Stimulated activated naive CD8-positive, alpha-beta T cell treated with anti-CD3 and anti-CD28 coated beads, Interleukin-15, Interleukin-2, amounts not matched to agents 100 ng/mL and 50 ng/mL, for 24 hours (primary cell): ENCODE measurements at regions not wholly inside any gene's neighbourhood (a gene's known extent, or its start where the extent isn't known, plus 50 kb on each side); places are given as distances from the start of the nearest gene placed in this dataset.

Experiments
- H3K27ac Mint-ChIP-seq: one replicate; pipeline ENCODE4 v1.8.0; 2021; ENCODE audit warnings: mild to moderate bottlenecking, mixed read lengths
- H3K27me3 Mint-ChIP-seq: one replicate; pipeline ENCODE4 v1.8.0; 2021; ENCODE audit warnings: mixed read lengths
- H3K36me3 Mint-ChIP-seq: one replicate; pipeline ENCODE4 v1.8.0; 2021; ENCODE audit warnings: low read depth, mixed read lengths
- H3K4me1 Mint-ChIP-seq: one replicate; pipeline ENCODE4 v1.8.0; 2021; ENCODE audit warnings: low read depth, mixed read lengths
- H3K4me3 Mint-ChIP-seq: one replicate; pipeline ENCODE4 v1.8.0; 2021; ENCODE audit warnings: mild to moderate bottlenecking, mixed read lengths
- H3K9me3 Mint-ChIP-seq: one replicate; pipeline ENCODE4 v1.8.0; 2021; ENCODE audit warnings: mixed read lengths

DNA sequence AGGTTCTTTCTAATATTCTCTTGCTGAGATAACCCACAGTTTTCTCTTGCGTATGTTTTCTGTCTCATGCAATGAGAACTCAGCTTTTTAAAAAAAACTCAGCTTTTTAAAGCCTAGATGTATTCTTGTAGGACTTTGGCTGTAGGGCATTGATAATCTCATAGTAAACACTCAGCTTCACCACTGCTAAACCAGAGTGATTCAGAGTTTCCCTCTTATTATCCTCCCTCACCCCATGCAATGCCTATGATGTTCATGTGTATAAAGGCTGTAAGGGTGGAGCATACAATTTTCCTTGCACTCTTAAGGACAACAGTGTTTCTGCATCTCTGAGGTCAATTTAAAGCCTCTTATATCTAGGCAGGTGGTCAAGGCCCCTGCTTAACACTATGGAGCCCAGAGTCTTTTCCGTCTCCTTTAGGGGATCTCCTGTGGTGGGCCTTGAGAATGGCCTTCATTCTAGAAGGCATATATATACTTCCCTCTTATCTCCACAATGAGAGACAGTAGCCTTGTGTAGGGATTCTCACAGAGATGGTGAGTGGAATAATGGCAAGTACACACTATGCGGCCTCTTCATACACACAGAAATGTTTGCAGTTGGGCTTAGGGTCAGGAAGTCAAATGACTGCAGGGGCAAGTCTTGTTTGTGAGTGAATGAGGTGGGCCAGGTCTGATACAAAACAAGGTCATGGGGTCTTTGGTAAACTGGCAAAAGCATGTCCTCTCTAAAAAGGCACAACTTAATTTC, 279.6 kb downstream of the HS3ST3A1 start:
- Mint-ChIP-seq H3K36me3 (no peaks in the 10 kb centered on the region), H3K4me1 (no peaks in the 10 kb centered on the region), H3K27me3 (peaks cover 14% of the 10 kb centered on the region), H3K27ac (no peak overlapping the region), H3K4me3 (no peak overlapping the region), H3K9me3 (no peaks in the 10 kb centered on the region)

DNA sequence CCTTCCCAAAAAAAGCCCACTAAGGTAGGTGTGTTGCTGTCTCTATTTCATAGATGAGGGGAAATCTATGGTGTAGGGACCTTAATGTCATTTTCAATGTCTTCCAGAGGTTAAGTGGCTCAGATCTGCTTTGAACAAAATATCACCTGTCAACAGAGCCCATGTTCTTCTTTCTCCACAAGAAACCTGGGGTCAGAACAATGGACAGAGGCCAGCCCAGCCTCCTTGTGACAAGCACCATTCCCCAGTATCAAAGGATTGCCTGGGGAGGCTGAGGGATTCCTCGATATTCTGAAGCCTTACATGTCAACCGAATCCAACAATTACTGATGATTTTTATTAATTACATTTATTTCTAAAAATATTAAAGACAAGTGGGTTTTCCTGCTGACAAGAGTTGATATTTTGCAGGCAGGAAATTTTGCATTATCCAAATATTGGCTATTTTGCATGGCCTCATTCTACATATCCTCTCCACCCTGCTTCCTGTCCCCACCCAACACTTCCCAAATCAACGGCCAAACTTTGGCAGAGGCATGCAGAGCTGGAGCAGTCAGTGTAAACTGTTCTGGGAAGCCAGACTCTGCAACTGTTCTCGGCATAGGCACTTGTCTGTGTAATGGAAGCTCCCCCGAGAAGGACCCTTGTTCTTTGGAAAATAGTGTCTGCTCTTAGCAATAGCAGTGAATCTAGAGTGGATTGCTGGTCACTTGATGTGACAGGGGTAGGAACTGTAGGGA, 281.5 kb downstream of the HS3ST3A1 start:
- Mint-ChIP-seq H3K9me3 (no peaks in the 10 kb centered on the region), H3K36me3 (no peaks in the 10 kb centered on the region), H3K4me1 (no peaks in the 10 kb centered on the region), H3K27me3 (peaks cover 13% of the 10 kb centered on the region), H3K4me3 (no peak overlapping the region), H3K27ac (no peak overlapping the region)

DNA sequence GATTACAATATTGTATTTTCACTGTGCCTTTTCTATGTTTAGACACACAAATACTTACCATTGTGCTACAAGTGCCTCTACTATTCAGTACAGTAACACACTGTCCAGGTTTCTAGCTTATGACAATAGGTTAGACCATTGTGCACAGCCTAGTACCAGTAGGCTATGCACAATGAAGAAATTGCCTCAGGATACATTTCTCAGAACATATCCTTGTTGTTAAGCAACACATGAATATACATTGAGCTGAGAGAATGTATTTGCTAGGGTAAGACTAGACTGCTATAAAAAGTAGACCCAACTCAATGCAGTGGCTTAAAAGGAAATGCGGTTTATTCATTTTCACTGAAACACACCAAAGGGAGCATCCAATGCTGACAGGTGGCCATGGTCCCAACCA, 285.1 kb downstream of the HS3ST3A1 start:
- Mint-ChIP-seq H3K4me3 (no peak overlapping the region), H3K27me3 (no peaks in the 10 kb centered on the region), H3K36me3 (no peaks in the 10 kb centered on the region), H3K4me1 (no peaks in the 10 kb centered on the region), H3K9me3 (no peaks in the 10 kb centered on the region), H3K27ac (no peak overlapping the region)

DNA sequence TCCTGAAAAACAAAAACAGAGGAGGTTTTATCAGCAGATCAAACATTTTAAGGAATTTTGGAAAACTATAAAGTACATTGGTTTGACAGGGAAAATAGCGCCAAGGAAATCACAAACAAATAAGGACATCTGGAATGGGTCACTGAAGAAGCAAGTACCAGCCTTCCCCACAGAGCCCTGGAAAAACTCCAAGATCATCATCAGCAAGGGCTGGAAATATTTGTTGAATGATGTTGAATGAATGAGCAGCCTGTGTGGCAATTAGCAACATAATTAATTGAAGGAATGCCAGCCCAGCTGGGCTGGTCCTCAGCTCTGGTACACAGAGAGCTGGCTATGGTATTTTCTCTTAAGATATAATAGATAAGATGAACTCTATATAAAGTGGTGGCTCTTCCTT, 290.4 kb downstream of the HS3ST3A1 start:
- no peak overlapping the region for H3K4me3 Mint-ChIP-seq
- no peaks in the 10 kb centered on the region for H3K4me1 Mint-ChIP-seq
- H3K27ac Mint-ChIP-seq: no peak overlapping the region
- H3K9me3 Mint-ChIP-seq: peaks cover 14% of the 10 kb centered on the region
- H3K27me3 Mint-ChIP-seq: peaks cover 4% of the 10 kb centered on the region
- no peaks in the 10 kb centered on the region for H3K36me3 Mint-ChIP-seq

DNA sequence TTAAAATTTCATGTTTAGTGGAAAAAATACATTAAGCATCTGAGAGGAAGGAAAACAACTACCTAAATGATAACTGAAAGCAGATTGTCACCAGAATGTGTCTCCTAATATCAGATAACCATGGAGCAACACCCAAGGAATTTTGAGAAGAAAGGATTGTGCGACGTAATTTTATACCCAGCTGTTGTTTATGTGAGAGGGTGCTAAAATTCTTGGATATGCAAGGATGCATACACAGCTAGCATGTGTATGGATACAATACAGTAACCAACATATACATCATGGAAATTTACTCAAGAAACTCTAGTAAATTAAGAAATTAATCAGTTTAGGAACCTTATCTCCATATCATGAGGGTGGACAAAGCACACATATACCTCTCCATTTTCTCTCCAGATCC, 290.9 kb downstream of the HS3ST3A1 start:
- peaks cover 14% of the 10 kb centered on the region for H3K9me3 Mint-ChIP-seq
- no peaks in the 10 kb centered on the region for H3K36me3 Mint-ChIP-seq
- no peak overlapping the region for H3K4me3 Mint-ChIP-seq
- H3K4me1 Mint-ChIP-seq: no peaks in the 10 kb centered on the region
- no peak overlapping the region for H3K27ac Mint-ChIP-seq
- H3K27me3 Mint-ChIP-seq: peaks cover 4% of the 10 kb centered on the region

DNA sequence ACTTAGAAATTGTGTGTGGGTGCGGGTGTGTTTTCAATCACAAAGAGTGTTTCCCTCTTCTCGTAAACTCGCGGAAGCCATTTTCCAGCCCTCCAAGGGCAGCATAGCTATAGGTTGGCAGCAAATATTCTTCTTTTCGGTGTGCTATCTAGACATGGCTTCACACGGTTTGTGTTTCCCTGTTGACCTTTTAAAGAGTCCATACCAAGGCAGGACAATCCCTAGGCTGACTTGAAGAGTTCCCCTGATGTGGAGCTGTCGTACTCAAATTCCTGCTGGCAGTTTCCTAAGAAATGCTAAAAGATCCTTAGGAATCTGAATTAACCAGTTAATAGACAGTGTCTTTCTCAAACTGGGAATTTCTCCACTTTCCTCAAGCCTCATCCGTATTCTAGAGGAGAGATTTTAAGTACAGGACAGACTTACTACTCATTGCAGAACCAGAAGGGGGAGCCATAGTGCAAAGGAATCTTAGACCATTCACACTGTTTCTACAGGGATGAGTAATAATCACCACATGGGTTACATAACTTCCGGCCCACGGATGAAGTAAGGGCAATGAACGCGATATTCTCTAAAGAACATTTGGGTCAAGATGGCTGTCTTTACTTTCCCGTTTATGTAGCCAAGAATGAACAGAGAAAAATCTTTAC, 288.6 kb upstream of the ELAC2 start:
- H3K4me1 Mint-ChIP-seq: no peaks in the 10 kb centered on the region
- H3K9me3 Mint-ChIP-seq: peaks cover 14% of the 10 kb centered on the region
- H3K36me3 Mint-ChIP-seq: no peaks in the 10 kb centered on the region
- H3K27ac Mint-ChIP-seq: no peak overlapping the region
- H3K27me3 Mint-ChIP-seq: peaks cover 4% of the 10 kb centered on the region
- H3K4me3 Mint-ChIP-seq: no peak overlapping the region

DNA sequence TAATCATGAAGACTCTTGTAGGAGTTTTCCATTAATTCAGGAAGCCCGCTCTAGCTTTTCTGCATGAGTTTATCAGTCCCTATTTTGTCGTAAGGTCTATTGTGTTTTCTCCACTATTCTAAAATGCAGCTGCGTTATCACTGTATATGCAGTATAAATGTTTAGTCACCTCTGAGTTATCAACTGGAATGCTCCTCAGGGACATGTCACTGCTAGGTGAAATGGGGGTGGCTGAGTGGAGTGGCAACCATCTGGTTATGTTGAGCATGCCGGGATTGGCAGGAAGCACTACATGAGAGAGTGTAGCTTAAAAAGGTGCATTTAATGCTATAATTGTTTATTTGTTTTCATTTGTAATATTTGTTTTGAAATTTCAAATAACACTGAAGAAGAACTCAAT, 285.2 kb upstream of the ELAC2 start:
- H3K36me3 Mint-ChIP-seq: no peaks in the 10 kb centered on the region
- H3K27ac Mint-ChIP-seq: no peak overlapping the region
- no peaks in the 10 kb centered on the region for H3K4me1 Mint-ChIP-seq
- H3K9me3 Mint-ChIP-seq: peaks cover 4% of the 10 kb centered on the region
- no peaks in the 10 kb centered on the region for H3K27me3 Mint-ChIP-seq
- H3K4me3 Mint-ChIP-seq: no peak overlapping the region

DNA sequence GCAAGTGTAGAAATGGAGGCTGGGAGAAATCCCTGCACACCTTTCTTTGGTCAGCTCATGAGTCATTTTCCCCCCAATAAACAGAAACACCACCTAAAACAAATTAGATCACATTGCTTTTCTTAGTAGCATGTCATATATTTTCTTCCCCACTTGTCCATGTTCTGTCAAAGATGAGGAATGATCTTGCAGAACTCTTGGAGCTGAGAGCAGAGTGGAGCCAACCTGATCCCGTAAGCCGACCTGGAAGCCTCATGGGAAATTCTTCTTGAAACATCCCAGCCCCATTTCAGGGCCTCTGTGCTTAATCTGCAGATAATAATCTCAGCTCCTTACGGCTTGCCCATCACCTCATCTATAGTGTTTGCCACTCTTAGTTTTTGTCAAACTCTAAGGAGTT, 284.6 kb upstream of the ELAC2 start:
- no peak overlapping the region for H3K4me3 Mint-ChIP-seq
- no peaks in the 10 kb centered on the region for H3K27me3 Mint-ChIP-seq
- peaks cover 4% of the 10 kb centered on the region for H3K9me3 Mint-ChIP-seq
- H3K27ac Mint-ChIP-seq: no peak overlapping the region
- H3K36me3 Mint-ChIP-seq: no peaks in the 10 kb centered on the region
- no peaks in the 10 kb centered on the region for H3K4me1 Mint-ChIP-seq

DNA sequence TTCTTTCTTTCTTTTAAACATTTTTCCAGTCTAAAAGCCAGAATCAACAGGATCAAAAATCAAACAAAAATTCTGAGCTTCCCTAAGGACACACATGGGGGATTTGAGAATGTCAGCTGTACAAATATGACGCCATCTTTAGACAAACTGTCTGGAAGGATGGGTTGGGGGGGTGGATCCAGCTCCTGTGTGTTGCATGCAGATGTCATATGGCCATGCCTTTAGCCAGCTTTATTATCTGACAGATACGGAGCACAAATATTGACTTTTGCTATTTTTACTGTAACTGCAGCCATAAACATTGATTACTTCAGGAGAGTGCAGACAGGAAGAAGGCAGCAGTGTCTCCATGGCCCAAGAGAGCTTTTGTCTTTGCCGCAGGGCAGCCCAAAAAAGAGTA, 279.4 kb upstream of the ELAC2 start:
- H3K9me3 Mint-ChIP-seq: no peaks in the 10 kb centered on the region
- H3K27ac Mint-ChIP-seq: no peak overlapping the region
- H3K4me1 Mint-ChIP-seq: no peaks in the 10 kb centered on the region
- no peaks in the 10 kb centered on the region for H3K36me3 Mint-ChIP-seq
- no peak overlapping the region for H3K4me3 Mint-ChIP-seq
- H3K27me3 Mint-ChIP-seq: no peaks in the 10 kb centered on the region

DNA sequence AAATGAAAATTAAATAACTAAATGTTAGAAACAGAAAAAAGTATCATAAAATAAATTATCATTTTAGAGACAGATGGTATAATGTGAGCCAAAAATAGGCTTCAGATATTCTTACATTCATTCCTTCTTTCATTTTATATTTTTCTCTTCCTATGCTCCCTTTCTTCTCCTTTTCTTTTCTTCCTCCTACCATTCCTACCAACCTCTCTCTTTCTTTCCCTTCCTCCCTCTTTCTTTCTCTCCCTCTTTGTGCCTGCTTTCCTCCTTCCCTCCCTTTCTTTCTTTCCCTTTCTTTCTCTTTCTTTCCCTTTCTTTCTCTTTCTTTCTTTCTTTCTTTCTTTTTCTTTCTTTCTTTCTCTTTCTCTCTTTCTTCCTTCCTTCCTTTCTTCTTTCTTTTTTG, 275.6 kb upstream of the ELAC2 start:
- no peak overlapping the region for H3K27ac Mint-ChIP-seq
- no peaks in the 10 kb centered on the region for H3K9me3 Mint-ChIP-seq
- no peaks in the 10 kb centered on the region for H3K27me3 Mint-ChIP-seq
- no peaks in the 10 kb centered on the region for H3K36me3 Mint-ChIP-seq
- no peaks in the 10 kb centered on the region for H3K4me1 Mint-ChIP-seq
- H3K4me3 Mint-ChIP-seq: no peak overlapping the region

DNA sequence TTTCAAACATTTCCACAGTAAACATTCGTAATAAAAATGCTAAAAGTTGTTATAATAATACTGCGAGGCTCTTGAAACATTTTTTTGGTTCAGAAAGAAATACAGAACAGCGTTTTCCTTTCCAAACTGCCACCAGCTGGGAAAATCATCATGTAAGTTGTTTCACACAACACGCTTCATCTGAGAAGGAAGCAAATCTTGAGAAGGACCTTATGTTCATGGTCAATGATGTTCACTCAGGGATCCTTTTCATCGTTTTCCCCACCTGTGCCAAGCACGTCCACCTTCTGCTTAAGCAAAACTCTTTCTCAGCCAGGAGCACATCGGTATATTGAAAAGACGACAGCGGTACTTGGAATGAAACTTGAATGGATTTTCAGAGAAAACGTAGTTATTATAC, 274.5 kb upstream of the ELAC2 start:
- Mint-ChIP-seq H3K36me3 (no peaks in the 10 kb centered on the region), H3K27me3 (no peaks in the 10 kb centered on the region), H3K4me1 (no peaks in the 10 kb centered on the region), H3K27ac (no peak overlapping the region), H3K9me3 (no peaks in the 10 kb centered on the region), H3K4me3 (no peak overlapping the region)

DNA sequence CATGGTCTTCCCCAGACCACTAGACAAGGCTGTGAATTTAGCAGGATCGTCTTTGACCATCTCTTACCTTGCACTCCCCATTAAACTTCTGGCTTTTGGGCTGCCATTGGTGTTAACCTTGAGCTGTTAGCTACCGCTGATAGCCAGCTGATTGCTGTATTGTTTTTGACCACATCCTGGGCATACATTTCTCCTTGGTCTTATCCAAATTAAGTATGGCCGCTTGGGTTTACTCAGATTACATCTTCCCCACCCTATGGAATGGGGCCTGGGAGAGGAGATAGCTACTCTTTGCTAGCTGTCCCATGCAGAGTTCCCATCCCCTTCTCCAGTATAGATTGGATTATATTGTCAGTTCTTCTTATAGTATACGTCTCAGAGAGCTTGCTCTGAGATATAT, 270.4 kb upstream of the ELAC2 start:
- Mint-ChIP-seq H3K4me3 (no peak overlapping the region), H3K4me1 (no peaks in the 10 kb centered on the region), H3K36me3 (no peaks in the 10 kb centered on the region), H3K27ac (no peak overlapping the region), H3K9me3 (no peaks in the 10 kb centered on the region), H3K27me3 (no peaks in the 10 kb centered on the region)

DNA sequence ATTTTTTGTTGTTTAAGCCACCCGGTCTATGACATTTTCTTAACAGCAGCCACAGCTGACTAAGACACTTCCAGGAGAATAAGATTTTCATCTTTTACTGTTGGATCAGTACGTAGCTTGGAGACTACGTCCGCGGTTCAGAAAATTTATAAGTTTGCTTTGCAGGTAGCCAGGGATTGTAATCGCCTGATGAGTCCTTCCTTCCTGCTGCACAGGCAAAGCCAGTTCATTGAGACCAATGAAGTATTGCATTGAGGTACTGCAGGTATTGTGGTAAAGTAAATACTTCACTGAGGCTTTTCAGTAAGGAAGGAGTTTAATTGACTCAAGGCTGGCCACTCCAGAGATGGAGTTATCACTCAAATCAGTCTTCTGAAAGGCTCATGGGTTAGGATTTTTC, 269.4 kb upstream of the ELAC2 start:
- H3K36me3 Mint-ChIP-seq: no peaks in the 10 kb centered on the region
- H3K4me1 Mint-ChIP-seq: no peaks in the 10 kb centered on the region
- no peak overlapping the region for H3K4me3 Mint-ChIP-seq
- no peak overlapping the region for H3K27ac Mint-ChIP-seq
- H3K27me3 Mint-ChIP-seq: no peaks in the 10 kb centered on the region
- no peaks in the 10 kb centered on the region for H3K9me3 Mint-ChIP-seq

DNA sequence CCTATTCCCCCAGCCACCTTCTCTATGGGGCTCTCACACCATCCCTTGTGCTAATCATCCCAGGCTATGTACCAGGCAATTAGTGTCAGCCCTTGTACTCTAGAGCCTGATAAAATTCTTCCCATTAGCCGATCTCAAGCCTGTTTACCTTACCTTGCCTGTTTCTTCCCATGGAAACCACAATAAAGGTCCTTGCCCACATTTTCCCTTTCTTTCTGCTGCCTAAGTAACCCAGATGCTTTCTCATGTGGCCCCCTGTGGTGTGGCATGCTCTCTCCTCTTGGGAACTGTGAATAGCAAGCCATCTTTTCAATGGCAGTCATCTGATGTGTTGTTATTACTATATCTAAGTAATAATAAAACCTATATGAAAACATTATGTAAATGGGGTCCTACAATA, 265.8 kb upstream of the ELAC2 start:
- Mint-ChIP-seq H3K4me1 (no peaks in the 10 kb centered on the region), H3K27ac (no peak overlapping the region), H3K4me3 (no peak overlapping the region), H3K36me3 (no peaks in the 10 kb centered on the region), H3K9me3 (no peaks in the 10 kb centered on the region), H3K27me3 (no peaks in the 10 kb centered on the region)

DNA sequence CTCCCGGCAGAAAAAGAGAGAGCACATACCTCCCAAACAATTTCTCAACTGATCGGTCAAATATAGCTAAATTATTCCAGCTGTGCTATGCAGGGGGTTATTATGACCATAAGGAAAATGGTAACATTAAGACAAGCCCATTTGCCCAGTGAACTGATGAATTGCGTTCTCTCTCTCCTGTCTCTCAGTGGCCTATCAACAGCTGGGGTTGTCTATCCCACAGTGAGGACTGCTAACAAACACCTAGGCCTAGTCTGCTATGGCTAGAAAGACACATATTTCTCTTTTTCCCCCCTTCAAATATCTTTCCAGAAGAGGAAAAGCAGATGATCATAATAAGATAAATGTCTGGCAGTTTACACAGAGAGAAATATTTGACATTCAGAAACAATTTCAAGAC, 263.8 kb upstream of the ELAC2 start:
- H3K9me3 Mint-ChIP-seq: no peaks in the 10 kb centered on the region
- no peak overlapping the region for H3K27ac Mint-ChIP-seq
- H3K4me3 Mint-ChIP-seq: no peak overlapping the region
- no peaks in the 10 kb centered on the region for H3K36me3 Mint-ChIP-seq
- H3K27me3 Mint-ChIP-seq: no peaks in the 10 kb centered on the region
- no peaks in the 10 kb centered on the region for H3K4me1 Mint-ChIP-seq
